Urinary bladder (tissue), 3 donors: ENCODE measurements at regions not wholly inside any gene's neighbourhood (a gene's known extent, or its start where the extent isn't known, plus 50 kb on each side); places are given as distances from the start of the nearest gene placed in this dataset.

Source experiments
- DNase-seq: peaks from one replicate; pipeline ENCODE4 v3.0.0-alpha.2; 2015; ENCODE audit errors: extremely low spot score
- H3K27ac ChIP-seq: one replicate; pipeline ENCODE4 v1.5.1; 2013; ENCODE audit warnings: low read depth, mild to moderate bottlenecking, moderate library complexity
- H3K36me3 ChIP-seq: one replicate; pipeline ENCODE4 v1.6.1; 2013; ENCODE audit warnings: mild to moderate bottlenecking, moderate library complexity; ENCODE audit not compliant: insufficient read depth
- H3K4me1 ChIP-seq: one replicate; pipeline ENCODE4 v1.6.1; 2013; ENCODE audit warnings: mild to moderate bottlenecking, moderate library complexity; ENCODE audit not compliant: insufficient read depth
- H3K4me3 ChIP-seq: one replicate; pipeline ENCODE4 v1.5.1; 2013; ENCODE audit warnings: low read depth, low read length
- WGBS: extraction: QIAGEN DNeasy Blood & Tissue Kit; methylation state at CpG from one replicate; pipeline ENCODE4 v1.1.7; 2013; 5-methylcytosine and 5-hydroxymethylcytosine counted together
- donor health status: healthy with polysubstance abuse.
- donor health status: healthy.

GRCh38 chr2:30393510-30393909, 53.5 kb upstream of the LCLAT1 start:
- 98% methylated on average over 1 of the region's 1 CpG for WGBS
- Histone ChIP-seq H3K36me3 (no peaks in the 10 kb centered on the region), H3K27ac (no peak overlapping the region), H3K4me1 (no peaks in the 10 kb centered on the region), H3K4me3 (no peak overlapping the region)
- no peak for DNase-seq

- no peak for DNase-seq
- 33% methylated on average over 5 of the region's 5 CpGs for WGBS
- no peak overlapping the region for H3K4me3 ChIP-seq
- H3K36me3 ChIP-seq: no peaks in the 10 kb centered on the region
- no peaks in the 10 kb centered on the region for H3K4me1 ChIP-seq
- H3K27ac ChIP-seq: no peak overlapping the region
Observed at GRCh38 chr2:30394096-30394495, 53.0 kb upstream of the LCLAT1 start.

- Histone ChIP-seq H3K4me3 (no peak overlapping the region), H3K4me1 (no peaks in the 10 kb centered on the region), H3K27ac (no peak overlapping the region), H3K36me3 (no peaks in the 10 kb centered on the region)
- WGBS: 83% methylated on average over 4 of the region's 4 CpGs
- no peak for DNase-seq
Observed at GRCh38 chr2:30396436-30397232, 50.4 kb upstream of the LCLAT1 start.
